GM23338 (cell line): ENCODE measurements at regions not wholly inside any gene's neighbourhood (a gene's known extent, or its start where the extent isn't known, plus 50 kb on each side); places are given as distances from the start of the nearest gene placed in this dataset.
A peak's percentile ranks its signal among the peaks of the same experiment; 100 is the strongest.

ENCODE experiments used
- ATAC-seq: fragments of 200-7000 bp; cut with Tn5 transposase; 3 replicates; pipeline ENCODE4 v1.9.1; 2020
- DNase-seq: peaks from one replicate; pipeline ENCODE4 v3.0.0-alpha.2; 2015; ENCODE audit warnings: low spot score
- H2AFZ ChIP-seq: fragments of 200-600 bp; sonication (generic); 2 replicates; pipeline ENCODE4 v1.8.0; 2016; ENCODE audit warnings: antibody characterized with exemption, mild to moderate bottlenecking, moderate library complexity
- H3F3A ChIP-seq: fragments of 200-600 bp; sonication (generic); replicated peaks from 2 replicates; pipeline ENCODE4 v1.8.0; 2017; ENCODE audit warnings: antibody characterized with exemption, mixed run types, low read depth
- H3K27ac ChIP-seq: fragments of 200-600 bp; sonication (generic); 2 replicates; pipeline ENCODE4 v1.6.1; 2016; ENCODE audit warnings: low read depth
- H3K27me3 ChIP-seq: fragments of 200-600 bp; sonication (generic); 2 replicates; pipeline ENCODE4 v1.8.0; 2016; ENCODE audit warnings: mild to moderate bottlenecking, mixed run types, moderate library complexity; ENCODE audit not compliant: insufficient read depth
- H3K36me3 ChIP-seq: fragments of 200-600 bp; sonication (generic); 2 replicates; pipeline ENCODE4 v1.8.0; 2016; ENCODE audit warnings: mild to moderate bottlenecking; ENCODE audit not compliant: insufficient read depth
- H3K4me1 ChIP-seq: fragments of 200-600 bp; sonication (generic); 2 replicates; pipeline ENCODE4 v1.8.0; 2016; ENCODE audit warnings: mild to moderate bottlenecking, moderate library complexity; ENCODE audit not compliant: insufficient read depth
- H3K4me2 ChIP-seq: fragments of 200-600 bp; sonication (generic); 2 replicates; pipeline ENCODE4 v1.7.1; 2017; ENCODE audit warnings: mixed run types
- H3K4me3 ChIP-seq: fragments of 200-600 bp; sonication (generic); 2 replicates; pipeline ENCODE4 v1.6.1; 2016; ENCODE audit warnings: mixed run types
- H3K79me2 ChIP-seq: fragments of 200-600 bp; sonication (generic); replicated peaks from 2 replicates; pipeline ENCODE4 v1.8.0; 2017; ENCODE audit warnings: mild to moderate bottlenecking; ENCODE audit not compliant: insufficient read depth
- H3K9me2 ChIP-seq: fragments of 200-600 bp; sonication (generic); 2 replicates; pipeline ENCODE4 v1.8.0; 2017; ENCODE audit not compliant: insufficient read depth
- H4K20me1 ChIP-seq: fragments of 200-600 bp; sonication (generic); replicated peaks from 2 replicates; pipeline ENCODE4 v1.8.0; 2017; ENCODE audit warnings: mild to moderate bottlenecking; ENCODE audit not compliant: insufficient read depth
- H3K27ac Mint-ChIP-seq: 2 replicates; pipeline ENCODE4 v1.8.0; 2020; ENCODE audit warnings: inconsistent platforms, mild to moderate bottlenecking, moderate library complexity, mixed read lengths
- H3K27me3 Mint-ChIP-seq: 3 replicates; pipeline ENCODE4 v1.8.0; 2022; ENCODE audit warnings: low read depth, mild to moderate bottlenecking, moderate library complexity, mixed read lengths, inconsistent platforms; ENCODE audit not compliant: insufficient read depth, poor library complexity
- H3K36me3 Mint-ChIP-seq: 3 replicates; pipeline ENCODE4 v1.8.0; 2021; ENCODE audit warnings: low read depth, mild to moderate bottlenecking, inconsistent platforms, moderate library complexity, mixed read lengths
- H3K4me1 Mint-ChIP-seq: 3 replicates; pipeline ENCODE4 v1.8.0; 2020; ENCODE audit warnings: mild to moderate bottlenecking, inconsistent platforms, mixed read lengths
- H3K4me3 Mint-ChIP-seq: 3 replicates; pipeline ENCODE4 v1.8.0; 2021; ENCODE audit warnings: moderate library complexity, mild to moderate bottlenecking, inconsistent platforms, mixed read lengths
- H3K9me3 Mint-ChIP-seq: 3 replicates; pipeline ENCODE4 v1.8.0; 2020; ENCODE audit warnings: moderate library complexity, mild to moderate bottlenecking, inconsistent platforms, mixed read lengths
- CREB1 ChIP-seq: fragments of 250-450 bp; sonication (Bioruptor Pico); IDR thresholded peaks from 2 replicates; pipeline ENCODE4 v1.5.0; 2020; ENCODE audit warnings: low read depth, mild to moderate bottlenecking, moderate library complexity
- JUNB ChIP-seq: IDR thresholded peaks from one replicate; pipeline ENCODE4 v1.6.1; 2016; ENCODE audit warnings: antibody characterized with exemption; ENCODE audit not compliant: unreplicated experiment
- NANOG ChIP-seq: IDR thresholded peaks from 2 replicates; pipeline ENCODE4 v1.6.1; 2016; ENCODE audit warnings: antibody characterized with exemption, borderline replicate concordance
- POLR2AphosphoS5 ChIP-seq: IDR thresholded peaks from 2 replicates; pipeline ENCODE4 v1.6.1; 2016; ENCODE audit warnings: antibody characterized with exemption, low read depth
- STAT1 ChIP-seq: IDR thresholded peaks from one replicate; pipeline ENCODE4 v1.6.1; 2016; ENCODE audit warnings: antibody characterized with exemption; ENCODE audit not compliant: unreplicated experiment
- ZNF114 ChIP-seq: fragments of 250-450 bp; sonication (Bioruptor Pico); IDR thresholded peaks from 2 replicates; pipeline ENCODE4 v1.5.0; 2020; ENCODE audit warnings: mild to moderate bottlenecking, moderate library complexity
- ZNF331 ChIP-seq: fragments of 250-450 bp; sonication (Bioruptor Pico); IDR thresholded peaks from 2 replicates; pipeline ENCODE4 v1.5.0; 2020; ENCODE audit warnings: low read depth, mild to moderate bottlenecking, moderate library complexity
- TF ChIP-seq, protein P1 (sequence below): fragments of 250-450 bp; sonication (Bioruptor Pico); IDR thresholded peaks from 2 replicates; pipeline ENCODE4 v1.5.0; 2020; ENCODE audit warnings: mild to moderate bottlenecking, moderate library complexity

DNA sequence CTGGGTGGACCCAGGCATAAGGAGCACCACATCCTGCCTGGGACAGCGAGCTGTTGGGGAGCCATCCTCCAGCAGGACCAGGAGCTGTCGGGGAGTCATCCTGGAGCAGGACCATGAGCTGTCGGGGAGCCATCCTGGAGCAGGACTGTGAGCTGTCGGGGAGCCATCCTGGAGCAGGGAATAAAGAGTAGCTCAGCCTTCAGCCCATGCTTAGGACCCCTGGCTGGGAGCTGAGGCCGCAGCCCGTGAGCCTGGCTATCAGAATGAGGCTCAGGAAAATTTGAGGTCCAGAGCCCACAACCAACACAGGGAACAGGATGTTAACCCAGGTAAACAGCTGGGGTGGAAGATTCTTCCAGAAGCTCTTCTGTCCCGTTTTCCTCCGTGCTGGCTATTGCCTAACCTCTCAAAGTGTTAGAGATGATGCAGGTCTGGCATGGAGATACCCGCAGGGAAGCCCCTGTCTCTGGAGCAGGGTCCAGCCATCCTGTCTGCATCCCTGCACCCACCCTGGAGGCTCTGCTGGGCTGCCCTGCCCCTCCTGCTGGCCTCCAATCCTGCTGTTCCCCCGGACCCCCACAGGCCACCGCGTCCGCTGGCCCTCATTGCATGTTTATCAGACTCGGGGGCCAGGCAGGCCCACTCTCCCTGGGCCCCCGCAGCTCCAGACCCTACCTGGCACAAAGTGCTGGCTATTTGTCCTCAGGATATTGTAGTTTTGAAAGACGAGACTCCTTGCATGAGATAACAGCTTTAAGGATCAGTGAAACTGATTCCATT, 243.5 kb upstream of the MYT1L start (continued):
- TF ChIP-seq ZNF114 = no peak
- no peak for TF ChIP-seq NANOG
- TF ChIP-seq POLR2AphosphoS5 = no peak
- TF ChIP-seq, protein P1, sequence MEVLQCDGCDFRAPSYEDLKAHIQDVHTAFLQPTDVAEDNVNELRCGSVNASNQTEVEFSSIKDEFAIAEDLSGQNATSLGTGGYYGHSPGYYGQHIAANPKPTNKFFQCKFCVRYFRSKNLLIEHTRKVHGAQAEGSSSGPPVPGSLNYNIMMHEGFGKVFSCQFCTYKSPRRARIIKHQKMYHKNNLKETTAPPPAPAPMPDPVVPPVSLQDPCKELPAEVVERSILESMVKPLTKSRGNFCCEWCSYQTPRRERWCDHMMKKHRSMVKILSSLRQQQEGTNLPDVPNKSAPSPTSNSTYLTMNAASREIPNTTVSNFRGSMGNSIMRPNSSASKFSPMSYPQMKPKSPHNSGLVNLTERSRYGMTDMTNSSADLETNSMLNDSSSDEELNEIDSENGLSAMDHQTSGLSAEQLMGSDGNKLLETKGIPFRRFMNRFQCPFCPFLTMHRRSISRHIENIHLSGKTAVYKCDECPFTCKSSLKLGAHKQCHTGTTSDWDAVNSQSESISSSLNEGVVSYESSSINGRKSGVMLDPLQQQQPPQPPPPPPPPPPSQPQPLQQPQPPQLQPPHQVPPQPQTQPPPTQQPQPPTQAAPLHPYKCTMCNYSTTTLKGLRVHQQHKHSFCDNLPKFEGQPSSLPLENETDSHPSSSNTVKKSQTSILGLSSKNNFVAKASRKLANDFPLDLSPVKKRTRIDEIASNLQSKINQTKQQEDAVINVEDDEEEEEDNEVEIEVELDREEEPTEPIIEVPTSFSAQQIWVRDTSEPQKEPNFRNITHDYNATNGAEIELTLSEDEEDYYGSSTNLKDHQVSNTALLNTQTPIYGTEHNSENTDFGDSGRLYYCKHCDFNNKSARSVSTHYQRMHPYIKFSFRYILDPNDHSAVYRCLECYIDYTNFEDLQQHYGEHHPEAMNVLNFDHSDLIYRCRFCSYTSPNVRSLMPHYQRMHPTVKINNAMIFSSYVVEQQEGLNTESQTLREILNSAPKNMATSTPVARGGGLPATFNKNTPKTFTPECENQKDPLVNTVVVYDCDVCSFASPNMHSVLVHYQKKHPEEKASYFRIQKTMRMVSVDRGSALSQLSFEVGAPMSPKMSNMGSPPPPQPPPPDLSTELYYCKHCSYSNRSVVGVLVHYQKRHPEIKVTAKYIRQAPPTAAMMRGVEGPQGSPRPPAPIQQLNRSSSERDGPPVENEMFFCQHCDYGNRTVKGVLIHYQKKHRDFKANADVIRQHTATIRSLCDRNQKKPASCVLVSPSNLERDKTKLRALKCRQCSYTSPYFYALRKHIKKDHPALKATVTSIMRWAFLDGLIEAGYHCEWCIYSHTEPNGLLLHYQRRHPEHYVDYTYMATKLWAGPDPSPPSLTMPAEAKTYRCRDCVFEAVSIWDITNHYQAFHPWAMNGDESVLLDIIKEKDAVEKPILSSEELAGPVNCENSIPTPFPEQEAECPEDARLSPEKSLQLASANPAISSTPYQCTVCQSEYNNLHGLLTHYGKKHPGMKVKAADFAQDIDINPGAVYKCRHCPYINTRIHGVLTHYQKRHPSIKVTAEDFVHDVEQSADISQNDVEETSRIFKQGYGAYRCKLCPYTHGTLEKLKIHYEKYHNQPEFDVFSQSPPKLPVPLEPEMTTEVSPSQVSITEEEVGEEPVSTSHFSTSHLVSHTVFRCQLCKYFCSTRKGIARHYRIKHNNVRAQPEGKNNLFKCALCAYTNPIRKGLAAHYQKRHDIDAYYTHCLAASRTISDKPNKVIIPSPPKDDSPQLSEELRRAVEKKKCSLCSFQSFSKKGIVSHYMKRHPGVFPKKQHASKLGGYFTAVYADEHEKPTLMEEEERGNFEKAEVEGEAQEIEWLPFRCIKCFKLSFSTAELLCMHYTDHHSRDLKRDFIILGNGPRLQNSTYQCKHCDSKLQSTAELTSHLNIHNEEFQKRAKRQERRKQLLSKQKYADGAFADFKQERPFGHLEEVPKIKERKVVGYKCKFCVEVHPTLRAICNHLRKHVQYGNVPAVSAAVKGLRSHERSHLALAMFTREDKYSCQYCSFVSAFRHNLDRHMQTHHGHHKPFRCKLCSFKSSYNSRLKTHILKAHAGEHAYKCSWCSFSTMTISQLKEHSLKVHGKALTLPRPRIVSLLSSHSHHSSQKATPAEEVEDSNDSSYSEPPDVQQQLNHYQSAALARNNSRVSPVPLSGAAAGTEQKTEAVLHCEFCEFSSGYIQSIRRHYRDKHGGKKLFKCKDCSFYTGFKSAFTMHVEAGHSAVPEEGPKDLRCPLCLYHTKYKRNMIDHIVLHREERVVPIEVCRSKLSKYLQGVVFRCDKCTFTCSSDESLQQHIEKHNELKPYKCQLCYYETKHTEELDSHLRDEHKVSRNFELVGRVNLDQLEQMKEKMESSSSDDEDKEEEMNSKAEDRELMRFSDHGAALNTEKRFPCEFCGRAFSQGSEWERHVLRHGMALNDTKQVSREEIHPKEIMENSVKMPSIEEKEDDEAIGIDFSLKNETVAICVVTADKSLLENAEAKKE (CRISPR knock-in tag) = no peak
- TF ChIP-seq JUNB = no peak
- no peak for TF ChIP-seq ZNF331 (CRISPR knock-in tag)

DNA sequence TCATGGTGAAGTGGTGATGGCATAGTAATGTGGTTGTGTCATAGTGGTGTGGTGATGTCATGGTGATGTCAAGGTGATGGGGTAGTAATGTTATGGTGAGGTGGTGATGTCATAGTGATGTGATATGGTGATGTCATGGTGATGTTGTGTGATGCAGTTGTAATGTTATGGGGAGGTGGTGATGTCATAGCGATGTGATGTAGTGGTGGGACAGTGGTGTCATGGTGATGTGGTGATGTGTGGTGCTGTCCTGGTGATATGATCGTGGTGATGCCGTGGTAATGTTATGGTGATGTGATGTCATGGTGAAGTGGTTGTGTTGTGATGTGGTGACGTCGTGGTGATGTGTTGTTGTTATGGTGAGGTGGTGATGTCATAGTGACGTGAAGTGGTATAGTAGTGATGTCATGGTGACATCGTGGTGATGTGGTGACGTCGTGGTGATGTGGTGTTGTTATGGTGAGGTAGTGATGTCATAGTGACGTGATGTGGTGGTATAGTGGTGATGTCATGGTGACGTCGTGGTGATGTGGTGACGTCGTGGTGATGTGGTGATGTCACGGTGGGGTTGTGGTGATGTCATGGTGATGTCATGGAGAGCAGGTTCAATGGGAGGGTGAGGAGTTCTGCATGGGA, 242.7 kb upstream of the MYT1L start:
- Mint-ChIP-seq H3K36me3 (no peaks in the 10 kb centered on the region), H3K9me3 (no peaks in the 10 kb centered on the region), H3K27ac (no peak overlapping the region), H3K4me3 (no peak overlapping the region), H3K27me3 (no peaks in the 10 kb centered on the region), H3K4me1 (no peaks in the 10 kb centered on the region; the same call in 2 of the 3 replicates)
- TF ChIP-seq, protein P1 (CRISPR knock-in tag) = no peak
- TF ChIP-seq CREB1 = peak; percentile 72
- no peak for TF ChIP-seq STAT1
- no peak overlapping the region for H3K4me3 ChIP-seq
- no peaks in the 10 kb centered on the region for H3K79me2 ChIP-seq
- H2AFZ ChIP-seq = no peak overlapping the region
- H3K4me2 ChIP-seq = no peak overlapping the region
- no peak overlapping the region for H3K27ac ChIP-seq
- H3K36me3 ChIP-seq = no peaks in the 10 kb centered on the region
- ATAC-seq = no peak
- H4K20me1 ChIP-seq = no peaks in the 10 kb centered on the region
- H3F3A ChIP-seq = no peaks in the 10 kb centered on the region
- no peaks in the 10 kb centered on the region for H3K9me2 ChIP-seq
- no peaks in the 10 kb centered on the region for H3K4me1 ChIP-seq
- H3K27me3 ChIP-seq = no peaks in the 10 kb centered on the region
- DNase-seq = no peak
